ENCODE measurements at regions not wholly inside any gene's neighbourhood (a gene's known extent, or its start where the extent isn't known, plus 50 kb on each side); places are given as distances from the start of the nearest gene placed in this dataset.

DNA sequence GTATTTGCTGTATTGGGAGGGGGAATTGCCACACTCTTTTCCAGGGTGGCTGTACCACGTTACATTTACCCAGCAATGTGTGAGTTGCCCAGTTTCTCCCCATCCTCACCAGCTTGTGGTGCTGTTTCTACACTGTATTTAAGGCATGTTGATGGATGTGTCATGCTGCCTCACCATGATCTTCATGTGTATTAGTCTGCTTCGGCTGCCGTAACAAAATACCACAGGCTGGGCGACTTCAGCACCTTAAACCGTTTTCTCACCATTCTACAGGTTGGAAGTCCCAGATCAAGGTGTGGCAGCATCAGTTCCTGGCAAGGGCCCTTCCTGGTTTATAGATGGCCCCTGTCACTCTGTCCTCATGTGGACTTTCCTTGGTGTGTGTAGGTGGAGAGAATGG, 169.7 kb downstream of the IGLL1 start:
- no peak for TF ChIP-seq POLR2AphosphoS5 (IDR thresholded peaks at IDR 0.05; ENCODE audit: low read depth, low read length)
- TF ChIP-seq CTCF (IDR thresholded peaks at IDR 0.05): no peak
- TF ChIP-seq SIN3A (IDR thresholded peaks at IDR 0.05; ENCODE audit: borderline replicate concordance, insufficient read depth, low read depth, low read length): no peak
